GM21723 (cell line): ENCODE measurements at regions not wholly inside any gene's neighbourhood (a gene's known extent, or its start where the extent isn't known, plus 50 kb on each side); places are given as distances from the start of the nearest gene placed in this dataset.
"Not testable (repeated sequence)": the region's sequence is repeated elsewhere in the genome, so short reads cannot be mapped to it uniquely, and the experiment has no call there.

ENCODE experiments used
- ATAC-seq: cut with Tn5 transposase; IDR thresholded peaks from one replicate; pipeline ENCODE4 v1.9.1; 2021; ENCODE audit warnings: mild to moderate bottlenecking, moderate library complexity; ENCODE audit not compliant: unreplicated experiment

- ATAC-seq, result no peak
Observed at GRCh38 chr6:71049198-71049770, 92.4 kb upstream of the B3GAT2 start.

- ATAC-seq, result no peak
Observed at GRCh38 chr6:71053475-71053874, 96.6 kb upstream of the B3GAT2 start.

GRCh38 chr6:71056656-71057055, 99.8 kb upstream of the B3GAT2 start:
- no peak for ATAC-seq

GRCh38 chr6:71066153-71066552, 109.3 kb upstream of the B3GAT2 start:
- ATAC-seq, result no peak

GRCh38 chr6:71067816-71068215, 111.0 kb upstream of the B3GAT2 start:
- ATAC-seq, result no peak

GRCh38 chr6:71072508-71072907, 115.6 kb upstream of the B3GAT2 start:
- ATAC-seq, result no peak

GRCh38 chr6:71077655-71078054, 120.8 kb upstream of the B3GAT2 start:
- no peak for ATAC-seq

GRCh38 chr6:71079677-71080076, 122.8 kb upstream of the B3GAT2 start:
- ATAC-seq, result no peak

GRCh38 chr6:71080133-71080532, 123.3 kb upstream of the B3GAT2 start:
- no peak for ATAC-seq

GRCh38 chr6:71080826-71081225, 124.0 kb upstream of the B3GAT2 start:
- no peak for ATAC-seq

- ATAC-seq, result no peak
Observed at GRCh38 chr6:71082033-71082650, 125.3 kb upstream of the B3GAT2 start.

GRCh38 chr6:71083308-71083820, 126.5 kb upstream of the B3GAT2 start:
- no peak for ATAC-seq

- ATAC-seq, result no peak
Observed at GRCh38 chr6:71088166-71088565, 131.3 kb upstream of the B3GAT2 start.

GRCh38 chr6:71090217-71090616, 133.4 kb upstream of the B3GAT2 start:
- no peak for ATAC-seq

- ATAC-seq, result no peak
Observed at GRCh38 chr6:71091167-71091566, 134.3 kb upstream of the B3GAT2 start.

GRCh38 chr6:71091956-71092355, 135.1 kb upstream of the B3GAT2 start:
- ATAC-seq, result no peak

- ATAC-seq, result not testable (repeated sequence)
Observed at GRCh38 chr6:71097264-71097663, 140.4 kb upstream of the B3GAT2 start.

- ATAC-seq, result no peak
Observed at GRCh38 chr6:71099649-71100048, 142.8 kb upstream of the B3GAT2 start.

- no peak for ATAC-seq
Observed at GRCh38 chr6:71103130-71103529, 146.3 kb upstream of the B3GAT2 start.

GRCh38 chr6:71103641-71104040, 146.8 kb upstream of the B3GAT2 start:
- ATAC-seq, result no peak

- no peak for ATAC-seq
Observed at GRCh38 chr6:71106276-71106675, 149.4 kb upstream of the B3GAT2 start.

GRCh38 chr6:71107911-71108420, 151.1 kb upstream of the B3GAT2 start:
- no peak for ATAC-seq

- no peak for ATAC-seq
Observed at GRCh38 chr6:71114544-71114943, 157.7 kb upstream of the B3GAT2 start.
